ENCODE measurements at regions not wholly inside any gene's neighbourhood (a gene's known extent, or its start where the extent isn't known, plus 50 kb on each side); places are given as distances from the start of the nearest gene placed in this dataset.

- WGBS, 3 donors: 60 to 69% (median 66%) methylated on average over 6 of the region's 6 CpGs
- Histone ChIP-seq H3K27ac (no peak overlapping the region), H3K4me3 (no peak overlapping the region), H3K27me3 (no peaks in the 10 kb centered on the region), H3K9me3 (no peaks in the 10 kb centered on the region), H3K36me3 (no peaks in the 10 kb centered on the region), H3K4me1 (ENCODE audit: insufficient read depth) (no peaks in the 10 kb centered on the region)
- TF ChIP-seq EP300 (IDR thresholded peaks at IDR 0.05) (no peak), POLR2A (IDR thresholded peaks at IDR 0.05) (no peak), CTCF (IDR thresholded peaks at IDR 0.05) (no peak)
- DNase-seq: no peak
- intact Hi-C loops (cut with DNase I): no loop called here
Observed at GRCh38 chr19:27876976-27877512, 1335.9 kb downstream of the UQCRFS1 start.

- intact Hi-C loops (cut with DNase I): no loop called here
- H3K27me3 ChIP-seq: no peaks in the 10 kb centered on the region
- H3K36me3 ChIP-seq: no peaks in the 10 kb centered on the region
- no peak overlapping the region for H3K27ac ChIP-seq
- DNase-seq: no peak
- H3K4me3 ChIP-seq: no peak overlapping the region
- no peaks in the 10 kb centered on the region for H3K4me1 ChIP-seq (ENCODE audit: insufficient read depth)
- WGBS, 3 donors: 62 to 71% (median 65%) methylated on average over 3 of the region's 3 CpGs
- no peaks in the 10 kb centered on the region for H3K9me3 ChIP-seq
- TF ChIP-seq CTCF (IDR thresholded peaks at IDR 0.05): no peak
Observed at GRCh38 chr19:27876489-27876888, 1336.5 kb downstream of the UQCRFS1 start.

GRCh38 chr19:27872370-27872769, 1340.6 kb downstream of the UQCRFS1 start:
- no peak for TF ChIP-seq POLR2A (IDR thresholded peaks at IDR 0.05)
- TF ChIP-seq CTCF (IDR thresholded peaks at IDR 0.05): no peak
- TF ChIP-seq EP300 (IDR thresholded peaks at IDR 0.05): no peak
- no peaks in the 10 kb centered on the region for H3K36me3 ChIP-seq
- H3K4me3 ChIP-seq: no peak overlapping the region
- H3K4me1 ChIP-seq (ENCODE audit: insufficient read depth): no peaks in the 10 kb centered on the region
- intact Hi-C loops (cut with DNase I): no loop called here
- DNase-seq: no peak
- H3K27ac ChIP-seq: no peak overlapping the region
- H3K9me3 ChIP-seq: no peaks in the 10 kb centered on the region
- 64 to 85% (median 70%) methylated on average over 4 of the region's 4 CpGs for WGBS, 3 donors
- no peaks in the 10 kb centered on the region for H3K27me3 ChIP-seq

GRCh38 chr19:27870293-27870692, 1342.7 kb downstream of the UQCRFS1 start:
- Histone ChIP-seq H3K4me1 (ENCODE audit: insufficient read depth) (no peaks in the 10 kb centered on the region), H3K36me3 (no peaks in the 10 kb centered on the region), H3K27ac (no peak overlapping the region), H3K9me3 (no peaks in the 10 kb centered on the region), H3K27me3 (no peaks in the 10 kb centered on the region), H3K4me3 (no peak overlapping the region)
- intact Hi-C loops (cut with DNase I): no loop called here
- no peak for TF ChIP-seq CTCF (IDR thresholded peaks at IDR 0.05)
- no peak for TF ChIP-seq EP300 (IDR thresholded peaks at IDR 0.05)
- no peak for TF ChIP-seq POLR2A (IDR thresholded peaks at IDR 0.05)
- no peak for DNase-seq

- intact Hi-C loops (cut with DNase I): no loop called here
- Histone ChIP-seq H3K4me3 (no peak overlapping the region), H3K4me1 (ENCODE audit: insufficient read depth) (no peaks in the 10 kb centered on the region), H3K27me3 (no peaks in the 10 kb centered on the region), H3K36me3 (no peaks in the 10 kb centered on the region), H3K9me3 (no peaks in the 10 kb centered on the region), H3K27ac (no peak overlapping the region)
- no peak for DNase-seq
- no peak for TF ChIP-seq CTCF (IDR thresholded peaks at IDR 0.05)
- TF ChIP-seq EP300 (IDR thresholded peaks at IDR 0.05): no peak
- no peak for TF ChIP-seq POLR2A (IDR thresholded peaks at IDR 0.05)
Observed at GRCh38 chr19:27868007-27868406, 1344.9 kb downstream of the UQCRFS1 start.
